NOMO-1 (cell line): ENCODE measurements at regions not wholly inside any gene's neighbourhood (a gene's known extent, or its start where the extent isn't known, plus 50 kb on each side); places are given as distances from the start of the nearest gene placed in this dataset.

Source experiments
- DNase-seq, 2 experiments: peaks; one replicate each; lab custom pipeline; 2025; ENCODE audit not compliant: unreplicated experiment in 2 of 2; lab: John Stamatoyannopoulos, UW

DNA sequence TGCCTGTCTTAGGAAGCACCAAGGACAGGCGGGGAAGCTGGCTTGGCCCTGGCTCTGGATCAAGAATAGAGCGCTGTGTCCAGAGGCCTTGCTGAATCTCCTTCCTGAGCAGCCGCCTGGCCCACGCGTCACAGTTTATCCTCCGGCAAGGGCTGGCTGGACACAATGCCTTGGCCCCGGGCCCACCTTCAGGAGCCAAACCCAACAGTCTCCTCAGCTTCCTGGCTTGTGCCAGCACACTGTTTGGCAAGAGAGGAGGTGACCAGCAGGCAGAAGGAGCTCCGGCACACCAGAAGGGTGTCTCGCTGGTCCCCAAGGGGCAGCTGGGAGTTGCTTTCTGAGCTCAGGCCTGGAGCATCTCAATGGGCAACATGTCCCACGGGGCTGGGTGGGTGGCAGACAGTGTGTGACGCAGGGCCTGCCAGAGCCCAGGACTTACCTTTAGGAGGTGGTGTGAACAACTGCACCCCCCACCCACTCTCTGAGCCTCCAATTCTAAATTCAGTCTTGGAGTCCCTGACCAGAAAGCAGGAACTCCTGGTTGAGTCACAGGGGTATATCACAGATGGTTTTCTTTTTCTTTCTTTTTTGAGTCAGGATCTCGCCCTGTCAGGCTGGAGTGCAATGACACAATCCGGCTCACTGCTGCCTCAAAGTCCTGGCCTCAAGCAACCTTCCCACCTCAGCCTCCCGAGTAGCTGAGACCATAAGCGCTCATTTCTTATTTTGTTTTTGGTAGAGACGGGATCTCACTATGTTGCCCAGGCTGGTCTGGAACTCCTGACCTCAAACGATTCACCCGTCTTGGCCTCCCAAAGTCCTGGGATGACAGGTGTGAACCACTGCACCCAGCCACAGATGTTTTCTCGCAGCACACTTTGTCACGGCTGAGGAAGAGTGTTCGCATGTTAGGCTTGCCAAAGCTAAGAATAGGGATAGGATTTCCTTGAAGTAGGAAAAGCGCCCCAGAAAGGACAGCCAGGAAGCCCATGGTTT, 361.2 kb downstream of the BCOR start:
- DNase-seq, result no peak

DNA sequence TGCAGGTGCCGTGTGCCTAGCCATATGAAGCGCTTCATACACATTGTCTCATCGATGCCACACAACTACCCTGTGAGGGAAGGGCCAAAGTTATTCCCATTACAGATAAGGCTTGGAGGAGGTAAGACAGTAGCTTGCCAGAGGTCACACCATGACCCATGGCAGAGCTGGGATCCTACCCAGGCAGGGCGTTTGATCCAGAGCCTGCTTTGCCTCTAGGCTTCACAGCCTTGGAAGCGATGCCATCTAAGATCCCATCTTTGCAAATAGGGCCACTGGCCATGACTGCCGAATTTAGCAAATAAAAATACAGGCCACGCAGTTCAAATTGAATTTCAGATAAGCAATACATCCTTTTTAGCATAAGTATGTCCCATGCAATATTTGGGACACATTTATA, 358.2 kb downstream of the BCOR start:
- DNase-seq, result no peak

DNA sequence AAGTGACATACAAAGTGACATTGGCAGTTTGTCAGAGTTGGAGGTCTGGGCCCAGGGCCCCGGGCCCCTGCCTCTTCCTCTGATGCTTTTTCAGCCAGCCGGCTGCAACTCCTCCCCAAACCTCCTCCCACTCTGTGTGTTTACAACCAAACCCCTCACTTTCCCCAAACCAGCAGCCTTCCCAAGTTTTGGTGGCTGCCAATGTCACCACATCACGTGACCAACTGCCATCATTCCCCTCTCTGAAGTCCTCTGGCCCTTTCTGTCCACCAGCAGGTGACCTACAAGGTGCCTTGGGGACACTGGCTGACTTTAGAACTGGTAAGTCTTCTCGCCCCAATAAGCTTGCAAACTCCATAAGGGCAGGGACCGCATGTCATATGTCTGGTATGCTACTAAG, 357.7 kb downstream of the BCOR start:
- DNase-seq, result no peak

- no peak for DNase-seq
These were observed 355.9 kb downstream of the BCOR start for GRCh38 chrX:39741904-39742303.

DNA sequence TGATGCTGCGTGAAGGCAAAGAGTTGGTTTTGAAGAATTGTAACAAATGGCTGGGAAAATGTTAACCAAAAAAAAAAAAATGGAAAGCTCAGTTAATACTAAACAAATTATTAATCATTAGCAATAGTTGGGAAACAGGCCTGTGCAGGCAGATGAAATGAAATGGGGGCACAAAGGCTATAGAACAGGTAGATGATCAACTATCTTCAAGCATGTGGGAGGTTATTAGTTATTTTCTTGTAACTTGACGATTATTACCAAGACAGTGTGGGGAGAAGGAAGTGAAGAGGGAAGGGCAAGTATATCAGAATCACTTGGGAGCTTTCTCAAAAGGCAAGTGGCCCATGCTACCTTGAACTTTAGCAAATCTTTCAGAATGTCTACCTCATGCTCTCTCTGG, 351.9 kb downstream of the BCOR start:
- DNase-seq, result no peak

DNA sequence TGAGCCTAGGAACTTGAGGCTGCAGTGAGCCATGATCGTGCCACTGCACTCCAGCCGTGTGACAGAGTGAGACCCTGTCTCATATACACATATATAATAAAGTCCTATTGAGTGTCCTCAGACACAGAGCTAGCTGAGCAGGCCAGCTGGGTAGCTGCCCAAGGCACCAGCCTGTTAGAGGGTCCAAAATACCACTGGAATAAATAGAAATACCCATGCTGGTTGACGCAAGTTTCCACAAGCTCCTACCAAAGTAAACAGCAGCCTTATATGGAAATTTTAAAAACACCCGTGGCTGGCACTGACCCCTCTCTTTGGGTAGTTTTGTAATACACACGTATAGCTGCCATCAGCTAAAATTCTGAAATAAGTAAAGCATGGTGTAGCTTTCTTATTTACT, 348.6 kb downstream of the BCOR start:
- DNase-seq, result no peak

GRCh38 chrX:39749728-39750127, 348.0 kb downstream of the BCOR start:
- peak; percentile 23 to 47 for DNase-seq

DNA sequence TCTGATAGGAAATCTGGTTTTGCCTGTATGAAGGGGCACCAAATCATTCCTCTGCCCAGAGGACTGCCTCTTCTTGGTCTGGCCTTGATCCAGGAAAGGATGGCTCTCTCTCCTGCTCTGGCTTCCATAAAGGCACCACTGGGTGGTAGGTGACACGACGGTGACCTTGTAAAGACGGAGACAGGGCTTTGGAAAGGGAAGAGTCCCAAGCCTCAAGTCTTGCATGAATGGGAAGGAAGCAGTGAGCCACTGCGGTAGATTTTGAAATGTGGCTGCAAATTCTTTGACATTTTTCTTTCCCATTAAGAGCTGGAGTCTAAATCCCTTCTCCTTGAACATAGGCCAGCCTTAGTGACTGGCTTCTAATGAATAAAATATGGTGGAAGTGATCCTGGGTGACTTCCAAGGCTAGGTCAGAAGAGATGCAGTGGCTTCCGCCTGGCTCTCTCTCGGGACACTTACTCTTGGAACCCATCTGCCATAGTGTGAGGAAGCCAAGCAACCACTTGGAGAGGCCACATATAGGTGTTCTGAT, 347.4 kb downstream of the BCOR start:
- DNase-seq, result peak in 1 of 2 experiments; percentile 35

GRCh38 chrX:39750848-39751247, 346.9 kb downstream of the BCOR start:
- DNase-seq, result peak; percentile 80 to 85

GRCh38 chrX:39752815-39753214, 344.9 kb downstream of the BCOR start:
- DNase-seq, result no peak

- no peak for DNase-seq
These were observed 344.3 kb downstream of the BCOR start for GRCh38 chrX:39753293-39753996.

DNA sequence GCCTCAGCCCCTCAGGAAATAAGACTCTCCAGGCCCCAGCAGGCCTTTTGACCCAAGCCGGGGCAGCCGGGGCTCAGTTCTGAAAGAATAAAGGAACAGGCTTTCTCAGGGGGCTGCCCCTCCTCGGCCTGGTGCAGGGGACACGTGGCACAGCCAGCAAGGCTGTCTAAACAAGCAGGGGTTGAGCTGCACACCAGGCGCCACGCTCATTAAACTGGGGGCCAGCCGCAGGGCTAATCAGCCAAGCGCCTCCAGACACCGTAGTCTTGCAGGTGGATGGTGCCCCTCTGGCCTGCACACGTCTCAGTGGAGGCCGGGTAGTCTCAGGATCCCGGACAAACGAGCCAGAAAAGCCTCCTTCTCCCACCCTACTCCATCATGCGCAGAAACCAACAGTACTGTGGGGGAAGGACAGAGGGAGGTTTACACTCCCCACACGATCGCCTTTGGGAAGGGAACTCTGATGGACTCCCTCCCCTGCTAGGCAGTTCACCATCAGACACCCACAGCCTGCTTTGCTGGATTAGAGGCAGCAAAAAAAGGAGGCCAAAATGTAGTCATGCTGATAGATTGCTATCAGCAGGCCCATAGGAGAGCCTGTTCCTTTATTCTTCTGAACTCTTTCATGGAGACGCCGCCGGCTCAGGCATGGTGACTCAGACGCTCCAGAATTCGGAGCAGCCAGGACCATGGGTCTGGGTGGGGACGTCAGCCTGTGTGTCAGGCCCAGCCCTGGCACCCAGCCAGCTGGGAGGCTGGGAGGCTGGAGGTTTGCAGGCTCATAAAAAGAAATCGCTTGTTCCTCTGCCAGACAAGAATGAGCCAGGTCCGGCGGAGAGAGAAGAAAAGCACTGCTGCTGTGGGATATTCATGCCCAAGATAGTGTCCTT, 342.4 kb downstream of the BCOR start:
- peak in 1 of 2 experiments; percentile 23 for DNase-seq

GRCh38 chrX:39756086-39756883, 341.5 kb downstream of the BCOR start:
- no peak for DNase-seq

DNA sequence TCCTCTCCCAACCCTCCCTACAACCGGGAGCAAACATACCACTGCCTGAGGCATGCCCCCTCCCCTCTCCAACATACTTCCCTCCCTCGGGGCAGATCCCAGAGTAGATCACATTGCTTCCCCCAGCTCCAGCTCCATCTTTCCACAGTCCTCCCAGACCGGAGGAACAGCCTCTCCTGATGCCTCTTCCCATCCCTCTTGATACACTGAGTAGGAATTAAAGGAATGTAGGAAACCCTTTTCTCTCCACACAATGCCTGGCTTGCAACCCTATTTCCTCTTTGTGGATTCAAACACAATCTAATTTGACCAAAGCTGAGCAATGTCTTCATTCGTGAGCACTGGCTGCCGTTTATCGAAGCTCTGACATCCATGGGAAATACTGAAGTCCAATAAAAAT, 339.8 kb downstream of the BCOR start:
- DNase-seq, result no peak

DNA sequence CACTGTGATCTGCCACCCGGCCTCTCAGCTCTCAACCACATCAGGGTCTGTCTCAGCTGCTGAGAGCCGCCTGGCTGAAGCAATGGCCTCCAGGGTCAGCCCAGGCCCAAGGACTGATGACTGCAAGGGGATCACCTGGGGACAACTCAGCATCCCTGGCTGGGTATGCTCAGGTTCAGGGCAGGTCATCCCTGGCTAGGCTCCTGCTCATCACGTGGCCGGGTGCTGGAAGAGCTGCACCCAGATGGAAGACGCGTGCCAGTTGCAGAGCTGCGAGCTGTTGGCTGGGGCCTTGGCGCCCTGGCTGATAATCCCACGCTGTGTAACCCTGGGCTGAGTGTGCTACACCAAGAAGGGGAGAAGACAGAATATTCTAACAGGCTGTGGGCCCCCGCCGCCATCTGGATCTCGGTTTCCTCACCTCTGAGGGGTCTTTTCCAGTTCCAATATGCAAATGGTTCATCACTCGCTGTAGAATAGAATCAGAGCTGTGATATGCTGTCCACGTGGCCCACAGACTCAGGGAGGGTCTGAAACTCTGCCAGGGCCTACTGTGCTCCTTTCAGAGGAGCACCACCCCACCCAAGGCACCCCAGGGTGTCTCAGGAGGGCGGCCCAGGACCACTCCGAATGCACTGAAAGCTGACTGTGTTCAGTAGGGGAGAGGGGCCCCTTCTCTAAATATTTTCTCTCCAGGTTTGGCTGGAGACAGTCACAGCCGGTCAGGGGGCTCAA, 338.8 kb downstream of the BCOR start:
- DNase-seq, result no peak

GRCh38 chrX:39759526-39760224, 338.1 kb downstream of the BCOR start:
- no peak for DNase-seq

- no peak for DNase-seq
These were observed 336.8 kb downstream of the BCOR start for GRCh38 chrX:39760930-39761329.

DNA sequence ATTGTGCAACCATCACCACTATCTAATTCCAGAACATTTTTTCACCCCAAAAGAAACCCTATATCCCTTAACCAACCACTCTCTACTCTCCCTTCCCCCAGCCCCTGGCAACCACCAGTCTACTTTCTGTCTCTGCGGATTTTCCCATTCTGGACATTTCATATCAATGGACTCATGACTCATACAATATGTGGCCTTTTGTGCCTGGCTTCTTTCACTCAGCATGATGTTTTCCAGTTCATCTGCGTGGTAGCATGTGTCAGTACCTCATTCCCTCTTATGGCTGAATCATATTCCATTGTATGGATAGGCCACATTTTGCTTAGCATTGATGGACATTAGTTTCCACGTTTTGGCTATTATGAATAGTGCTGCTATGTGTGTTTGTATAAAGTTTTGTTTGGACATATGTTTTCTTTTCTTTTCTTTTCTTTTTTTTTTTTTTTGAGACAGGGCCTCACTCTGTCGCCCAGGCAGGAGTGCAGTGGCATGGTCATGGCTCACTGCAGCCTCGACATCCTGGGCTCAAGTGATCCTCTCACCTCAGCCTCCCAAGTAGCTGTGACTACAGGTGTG, 335.4 kb downstream of the BCOR start:
- DNase-seq, result no peak
